ENCODE measurements at regions not wholly inside any gene's neighbourhood (a gene's known extent, or its start where the extent isn't known, plus 50 kb on each side); places are given as distances from the start of the nearest gene placed in this dataset.

DNA sequence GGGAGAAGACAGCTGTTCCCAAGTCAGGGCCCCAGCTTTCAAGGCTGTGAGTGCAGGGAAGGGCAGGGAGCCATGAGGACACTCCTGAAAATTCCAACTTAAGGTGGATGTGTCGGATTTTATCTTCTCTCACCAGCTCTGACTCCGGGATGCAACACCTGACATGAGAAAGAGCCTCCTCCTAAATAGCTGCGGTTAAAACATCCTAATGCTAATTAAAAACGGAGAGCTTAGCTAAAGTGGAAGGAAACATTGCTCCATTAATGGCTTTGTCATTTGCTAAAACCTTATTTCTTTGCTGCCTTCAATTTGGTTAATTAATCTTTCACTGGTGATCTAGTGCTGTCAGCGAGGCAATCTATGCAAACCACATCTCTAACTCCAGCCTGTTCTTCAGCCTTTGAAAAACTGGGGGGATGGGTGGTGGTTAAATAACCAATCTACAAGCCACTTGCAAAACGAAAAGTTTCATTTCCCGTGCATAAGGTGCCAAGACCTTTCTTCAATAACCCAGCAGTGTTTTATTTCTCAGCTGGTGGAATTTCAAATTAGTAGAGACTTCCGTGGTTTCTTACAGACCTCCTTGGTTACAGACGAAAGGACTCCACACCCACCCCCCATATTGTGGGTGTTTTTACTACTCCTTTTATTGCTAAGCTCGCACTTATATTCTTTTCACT is 379.6 kb downstream of the MLLT3 start:
- peak overlapping the region; percentile 60 for H3K27ac ChIP-seq (ENCODE audit: low read depth, low read length, poor library complexity, severe bottlenecking)
- no peaks in the 10 kb centered on the region for H3K79me2 ChIP-seq (ENCODE audit: insufficient read depth, low read depth, low read length)
- no peaks in the 10 kb centered on the region for H3K9me3 ChIP-seq (ENCODE audit: low read length)
- peaks cover 37% of the 10 kb centered on the region for H3K4me1 ChIP-seq (ENCODE audit: insufficient read depth, low read length, poor library complexity, severe bottlenecking)
- peak overlapping the region; percentile 88 for H2AFZ ChIP-seq (ENCODE audit: low read length)
- intact Hi-C loops (cut with micrococcal nuclease; ENCODE audit: unreplicated experiment) = loop anchor here (10.0 kb wide), 1 partner anchor 178 kb away; no protein-coding TSS in a partner anchor
- DNase-seq (ENCODE audit: low spot score) = peak; percentile 84
- peak overlapping the region; percentile 52 for H3K4me3 ChIP-seq (ENCODE audit: low read depth, low read length, poor library complexity, severe bottlenecking)
- H4K20me1 ChIP-seq (ENCODE audit: insufficient read depth, low read length) = no peaks in the 10 kb centered on the region
- no peaks in the 10 kb centered on the region for H3K36me3 ChIP-seq (ENCODE audit: insufficient read depth, low read length)
- POLR2A ChIA-PET = interaction anchor here (0.7 to 1.7 kb wide), 7 partner anchors 13 to 441 kb away, joined by 3 to 5 read pairs (median 3); partner anchors contain the start of gene FOCAD
- CTCF ChIA-PET (ENCODE audit: unreplicated experiment) = interaction anchor here (0.5 kb wide), 1 partner anchor 9 kb away, joined by 3 read pairs; no protein-coding TSS in a partner anchor
- TF ChIP-seq EZH2phosphoT487 (IDR thresholded peaks at IDR 0.05; ENCODE audit: borderline replicate concordance, low read depth, low read length) = no peak
- TF ChIP-seq, protein P1, sequence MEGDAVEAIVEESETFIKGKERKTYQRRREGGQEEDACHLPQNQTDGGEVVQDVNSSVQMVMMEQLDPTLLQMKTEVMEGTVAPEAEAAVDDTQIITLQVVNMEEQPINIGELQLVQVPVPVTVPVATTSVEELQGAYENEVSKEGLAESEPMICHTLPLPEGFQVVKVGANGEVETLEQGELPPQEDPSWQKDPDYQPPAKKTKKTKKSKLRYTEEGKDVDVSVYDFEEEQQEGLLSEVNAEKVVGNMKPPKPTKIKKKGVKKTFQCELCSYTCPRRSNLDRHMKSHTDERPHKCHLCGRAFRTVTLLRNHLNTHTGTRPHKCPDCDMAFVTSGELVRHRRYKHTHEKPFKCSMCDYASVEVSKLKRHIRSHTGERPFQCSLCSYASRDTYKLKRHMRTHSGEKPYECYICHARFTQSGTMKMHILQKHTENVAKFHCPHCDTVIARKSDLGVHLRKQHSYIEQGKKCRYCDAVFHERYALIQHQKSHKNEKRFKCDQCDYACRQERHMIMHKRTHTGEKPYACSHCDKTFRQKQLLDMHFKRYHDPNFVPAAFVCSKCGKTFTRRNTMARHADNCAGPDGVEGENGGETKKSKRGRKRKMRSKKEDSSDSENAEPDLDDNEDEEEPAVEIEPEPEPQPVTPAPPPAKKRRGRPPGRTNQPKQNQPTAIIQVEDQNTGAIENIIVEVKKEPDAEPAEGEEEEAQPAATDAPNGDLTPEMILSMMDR (conservative IDR thresholded peaks at IDR 0.05; ENCODE audit: low read length) = no peak
- H3K9me2 ChIP-seq (ENCODE audit: insufficient read depth, low read length) = no peaks in the 10 kb centered on the region
- peak overlapping the region; percentile 81 for H3K4me2 ChIP-seq (ENCODE audit: low read length)
- BruUV-seq (replicated peaks) = no TSS peak

- no peaks in the 10 kb centered on the region for H4K20me1 ChIP-seq (ENCODE audit: insufficient read depth, low read length)
- intact Hi-C loops (cut with micrococcal nuclease; ENCODE audit: unreplicated experiment) = loop anchor here (10.0 kb wide), 1 partner anchor 176 kb away; no protein-coding TSS in a partner anchor
- no peaks in the 10 kb centered on the region for H3K79me2 ChIP-seq (ENCODE audit: insufficient read depth, low read depth, low read length)
- H2AFZ ChIP-seq (ENCODE audit: low read length) = no peak overlapping the region; the same call in 1 of the 2 replicates
- H3K4me3 ChIP-seq (ENCODE audit: low read depth, low read length, poor library complexity, severe bottlenecking) = no peak overlapping the region
- TF ChIP-seq EZH2phosphoT487 (IDR thresholded peaks at IDR 0.05; ENCODE audit: borderline replicate concordance, low read depth, low read length) = no peak
- TF ChIP-seq, protein P1 (conservative IDR thresholded peaks at IDR 0.05; ENCODE audit: low read length) = no peak
- no peak overlapping the region for H3K4me2 ChIP-seq (ENCODE audit: low read length)
- peaks cover 37% of the 10 kb centered on the region for H3K4me1 ChIP-seq (ENCODE audit: insufficient read depth, low read length, poor library complexity, severe bottlenecking)
- no peaks in the 10 kb centered on the region for H3K36me3 ChIP-seq (ENCODE audit: insufficient read depth, low read length)
- no peak for DNase-seq (ENCODE audit: low spot score)
- no peaks in the 10 kb centered on the region for H3K9me2 ChIP-seq (ENCODE audit: insufficient read depth, low read length)
- no TSS peak for BruUV-seq (replicated peaks)
- ChIA-PET CTCF (ENCODE audit: unreplicated experiment) (no interaction called here), POLR2A (interaction anchor here (1.9 kb wide), 1 partner anchor 12 kb away, joined by 9 read pairs; no protein-coding TSS in a partner anchor)
- H3K27ac ChIP-seq (ENCODE audit: low read depth, low read length, poor library complexity, severe bottlenecking) = no peak overlapping the region
- H3K9me3 ChIP-seq (ENCODE audit: low read length) = no peaks in the 10 kb centered on the region
These were observed 381.8 kb downstream of the MLLT3 start for GRCh38 chr9:20240498-20240897.

- no peaks in the 10 kb centered on the region for H3K9me2 ChIP-seq (ENCODE audit: insufficient read depth, low read length)
- no peak for DNase-seq (ENCODE audit: low spot score)
- peaks cover 30% of the 10 kb centered on the region for H3K4me1 ChIP-seq (ENCODE audit: insufficient read depth, low read length, poor library complexity, severe bottlenecking)
- H4K20me1 ChIP-seq (ENCODE audit: insufficient read depth, low read length) = no peaks in the 10 kb centered on the region
- TF ChIP-seq, protein P1 (conservative IDR thresholded peaks at IDR 0.05; ENCODE audit: low read length) = no peak
- no peak for TF ChIP-seq EZH2phosphoT487 (IDR thresholded peaks at IDR 0.05; ENCODE audit: borderline replicate concordance, low read depth, low read length)
- H3K4me3 ChIP-seq (ENCODE audit: low read depth, low read length, poor library complexity, severe bottlenecking) = no peak overlapping the region
- no peaks in the 10 kb centered on the region for H3K79me2 ChIP-seq (ENCODE audit: insufficient read depth, low read depth, low read length)
- intact Hi-C loops (cut with micrococcal nuclease; ENCODE audit: unreplicated experiment) = no loop called here
- no peak overlapping the region for H2AFZ ChIP-seq (ENCODE audit: low read length)
- BruUV-seq (replicated peaks) = no TSS peak
- H3K36me3 ChIP-seq (ENCODE audit: insufficient read depth, low read length) = no peaks in the 10 kb centered on the region
- ChIA-PET CTCF (ENCODE audit: unreplicated experiment) (no interaction called here), POLR2A (interaction anchor here (0.6 to 1.9 kb wide), 6 partner anchors 11 to 952 kb away, joined by 3 to 9 read pairs (median 4); no protein-coding TSS in a partner anchor)
- H3K27ac ChIP-seq (ENCODE audit: low read depth, low read length, poor library complexity, severe bottlenecking) = no peak overlapping the region
- H3K4me2 ChIP-seq (ENCODE audit: low read length) = no peak overlapping the region
- no peaks in the 10 kb centered on the region for H3K9me3 ChIP-seq (ENCODE audit: low read length)
These were observed 383.4 kb downstream of the MLLT3 start for GRCh38 chr9:20238921-20239320.

Data from OCI-LY7 (cell line).